Lower leg skin (tissue), 3 donors: ENCODE measurements at regions not wholly inside any gene's neighbourhood (a gene's known extent, or its start where the extent isn't known, plus 50 kb on each side); places are given as distances from the start of the nearest gene placed in this dataset.

Experiments used
- POLR2A ChIP-seq, 2 donors: fragments of 450-650 bp; IDR thresholded peaks; one replicate each; pipeline ENCODE4 v1.6.1; 2016 to 2017; ENCODE audit warnings: antibody characterized with exemption in 2 of 2, mild to moderate bottlenecking in 1 of 2, moderate library complexity in 1 of 2
- TF ChIP-seq, protein P1 (sequence below), 3 donors: fragments of 450-650 bp; IDR thresholded peaks; one replicate each; pipeline ENCODE4 v1.5.1; 2016; ENCODE audit warnings: antibody characterized with exemption in 3 of 3, mild to moderate bottlenecking in 3 of 3, moderate library complexity in 2 of 3

DNA sequence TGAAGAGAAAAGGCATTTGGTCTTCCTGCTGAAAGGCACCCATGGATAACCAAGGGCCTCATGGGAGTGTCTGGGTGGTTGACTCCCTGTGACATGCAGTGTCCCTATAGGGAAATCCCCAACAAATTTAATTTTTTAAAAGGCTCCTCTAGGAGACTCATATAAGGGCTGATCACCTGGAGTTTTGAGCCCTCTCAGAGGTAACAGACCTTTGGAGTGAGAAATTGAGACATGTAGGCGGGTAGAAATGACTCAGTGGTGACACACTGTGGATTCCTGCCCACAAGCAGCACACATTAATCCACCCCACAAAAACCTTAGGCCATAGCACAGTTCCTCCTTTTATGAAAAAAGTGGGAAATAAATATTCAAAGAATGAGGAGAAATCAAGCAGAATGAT, 557.0 kb upstream of the CNTNAP5 start:
- no peak for TF ChIP-seq POLR2A (IDR thresholded peaks at IDR 0.05)
- TF ChIP-seq, protein P1, sequence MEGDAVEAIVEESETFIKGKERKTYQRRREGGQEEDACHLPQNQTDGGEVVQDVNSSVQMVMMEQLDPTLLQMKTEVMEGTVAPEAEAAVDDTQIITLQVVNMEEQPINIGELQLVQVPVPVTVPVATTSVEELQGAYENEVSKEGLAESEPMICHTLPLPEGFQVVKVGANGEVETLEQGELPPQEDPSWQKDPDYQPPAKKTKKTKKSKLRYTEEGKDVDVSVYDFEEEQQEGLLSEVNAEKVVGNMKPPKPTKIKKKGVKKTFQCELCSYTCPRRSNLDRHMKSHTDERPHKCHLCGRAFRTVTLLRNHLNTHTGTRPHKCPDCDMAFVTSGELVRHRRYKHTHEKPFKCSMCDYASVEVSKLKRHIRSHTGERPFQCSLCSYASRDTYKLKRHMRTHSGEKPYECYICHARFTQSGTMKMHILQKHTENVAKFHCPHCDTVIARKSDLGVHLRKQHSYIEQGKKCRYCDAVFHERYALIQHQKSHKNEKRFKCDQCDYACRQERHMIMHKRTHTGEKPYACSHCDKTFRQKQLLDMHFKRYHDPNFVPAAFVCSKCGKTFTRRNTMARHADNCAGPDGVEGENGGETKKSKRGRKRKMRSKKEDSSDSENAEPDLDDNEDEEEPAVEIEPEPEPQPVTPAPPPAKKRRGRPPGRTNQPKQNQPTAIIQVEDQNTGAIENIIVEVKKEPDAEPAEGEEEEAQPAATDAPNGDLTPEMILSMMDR (IDR thresholded peaks at IDR 0.05) = no peak
